C4-2B (cell line): ENCODE measurements at regions not wholly inside any gene's neighbourhood (a gene's known extent, or its start where the extent isn't known, plus 50 kb on each side); places are given as distances from the start of the nearest gene placed in this dataset.

Experiments used
- CTCF ChIP-seq: fragments of 450-650 bp; conservative IDR thresholded peaks from 2 replicates; pipeline ENCODE4 v1.5.1; 2017; ENCODE audit warnings: mild to moderate bottlenecking
- ZFX ChIP-seq: fragments of 450-650 bp; IDR thresholded peaks from 2 replicates; pipeline ENCODE4 v1.6.1; 2017

- TF ChIP-seq CTCF (no peak), ZFX (no peak)
Observed at GRCh38 chr3:152641198-152641597, 193.7 kb upstream of the P2RY1 start.
